K562 (cell line): ENCODE measurements at regions not wholly inside any gene's neighbourhood (a gene's known extent, or its start where the extent isn't known, plus 50 kb on each side); places are given as distances from the start of the nearest gene placed in this dataset.

Experiments used
- CBX5 ChIP-seq: IDR thresholded peaks from 2 replicates; pipeline ENCODE4 v1.6.1; 2014; ENCODE audit warnings: low read depth, borderline replicate concordance
- POLR2AphosphoS5 ChIP-seq: IDR thresholded peaks from 2 replicates; pipeline ENCODE4 v1.6.1; 2011; ENCODE audit warnings: mild to moderate bottlenecking, low read depth, low read length, moderate library complexity; ENCODE audit not compliant: control insufficient read depth, insufficient read depth
- PURB ChIP-seq: sonication (generic); formaldehyde crosslinking; IDR thresholded peaks from 2 replicates; pipeline ENCODE4 v1.9.0; 2021; ENCODE audit warnings: low read depth, mild to moderate bottlenecking, missing genetic modification reagents
- RBM22 ChIP-seq: fragments of 200-400 bp; formaldehyde crosslinking; IDR thresholded peaks from 2 replicates; pipeline ENCODE4 v1.6.1; 2018; ENCODE audit warnings: low read length, low read depth; ENCODE audit not compliant: poor library complexity, severe bottlenecking
- ZNF395 ChIP-seq: fragments of 200-800 bp; sonication (Bioruptor generic); IDR thresholded peaks from 2 replicates; pipeline ENCODE4 v1.6.1; 2017; ENCODE audit warnings: missing genetic modification characterization, missing compliant biosample characterization
- TF ChIP-seq, protein P1 (sequence below): fragments of 450-650 bp; IDR thresholded peaks from 2 replicates; pipeline ENCODE4 v1.6.1; 2016
- TF ChIP-seq, protein P2 (sequence below): sonication (generic); formaldehyde crosslinking; IDR thresholded peaks from 2 replicates; pipeline ENCODE4 v1.8.0; 2023; ENCODE audit warnings: missing genetic modification reagents, mild to moderate bottlenecking, borderline replicate concordance

DNA sequence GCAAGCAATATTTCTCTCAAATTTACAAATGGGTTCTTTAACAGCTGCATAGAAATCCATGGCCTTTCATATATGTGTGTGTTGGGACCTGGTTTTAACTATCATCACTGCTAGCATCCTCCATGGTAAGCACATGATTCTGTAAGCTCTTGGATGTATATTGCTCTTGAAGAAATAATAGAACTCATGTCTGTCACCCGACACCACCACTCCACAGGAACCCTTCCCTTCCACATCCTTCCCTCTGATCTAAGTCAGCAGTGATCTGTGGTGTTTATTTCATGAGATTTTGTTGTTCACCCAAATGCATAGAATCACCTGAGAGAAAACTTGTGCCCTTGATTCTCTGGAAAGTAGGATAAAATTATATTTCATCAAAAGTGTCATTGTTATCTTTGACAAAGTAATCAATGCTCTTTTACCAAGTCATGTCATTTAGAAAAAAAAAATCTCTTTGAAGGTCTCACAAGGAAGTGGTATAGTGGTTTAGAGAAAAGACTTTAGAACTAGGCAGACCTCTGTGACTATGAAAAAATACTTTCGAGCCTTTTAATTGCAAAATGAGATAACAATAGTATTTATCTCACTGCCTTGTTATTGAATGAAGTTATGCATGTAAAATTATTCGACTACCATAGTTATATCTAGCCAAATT, 649.8 kb upstream of the SLC35B3 start (continued):
- TF ChIP-seq, protein P1, sequence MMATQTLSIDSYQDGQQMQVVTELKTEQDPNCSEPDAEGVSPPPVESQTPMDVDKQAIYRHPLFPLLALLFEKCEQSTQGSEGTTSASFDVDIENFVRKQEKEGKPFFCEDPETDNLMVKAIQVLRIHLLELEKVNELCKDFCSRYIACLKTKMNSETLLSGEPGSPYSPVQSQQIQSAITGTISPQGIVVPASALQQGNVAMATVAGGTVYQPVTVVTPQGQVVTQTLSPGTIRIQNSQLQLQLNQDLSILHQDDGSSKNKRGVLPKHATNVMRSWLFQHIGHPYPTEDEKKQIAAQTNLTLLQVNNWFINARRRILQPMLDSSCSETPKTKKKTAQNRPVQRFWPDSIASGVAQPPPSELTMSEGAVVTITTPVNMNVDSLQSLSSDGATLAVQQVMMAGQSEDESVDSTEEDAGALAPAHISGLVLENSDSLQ: no peak
- TF ChIP-seq RBM22: no peak
- no peak for TF ChIP-seq POLR2AphosphoS5
- no peak for TF ChIP-seq CBX5
- TF ChIP-seq ZNF395 (CRISPR knock-in tag): no peak
- TF ChIP-seq, protein P2, sequence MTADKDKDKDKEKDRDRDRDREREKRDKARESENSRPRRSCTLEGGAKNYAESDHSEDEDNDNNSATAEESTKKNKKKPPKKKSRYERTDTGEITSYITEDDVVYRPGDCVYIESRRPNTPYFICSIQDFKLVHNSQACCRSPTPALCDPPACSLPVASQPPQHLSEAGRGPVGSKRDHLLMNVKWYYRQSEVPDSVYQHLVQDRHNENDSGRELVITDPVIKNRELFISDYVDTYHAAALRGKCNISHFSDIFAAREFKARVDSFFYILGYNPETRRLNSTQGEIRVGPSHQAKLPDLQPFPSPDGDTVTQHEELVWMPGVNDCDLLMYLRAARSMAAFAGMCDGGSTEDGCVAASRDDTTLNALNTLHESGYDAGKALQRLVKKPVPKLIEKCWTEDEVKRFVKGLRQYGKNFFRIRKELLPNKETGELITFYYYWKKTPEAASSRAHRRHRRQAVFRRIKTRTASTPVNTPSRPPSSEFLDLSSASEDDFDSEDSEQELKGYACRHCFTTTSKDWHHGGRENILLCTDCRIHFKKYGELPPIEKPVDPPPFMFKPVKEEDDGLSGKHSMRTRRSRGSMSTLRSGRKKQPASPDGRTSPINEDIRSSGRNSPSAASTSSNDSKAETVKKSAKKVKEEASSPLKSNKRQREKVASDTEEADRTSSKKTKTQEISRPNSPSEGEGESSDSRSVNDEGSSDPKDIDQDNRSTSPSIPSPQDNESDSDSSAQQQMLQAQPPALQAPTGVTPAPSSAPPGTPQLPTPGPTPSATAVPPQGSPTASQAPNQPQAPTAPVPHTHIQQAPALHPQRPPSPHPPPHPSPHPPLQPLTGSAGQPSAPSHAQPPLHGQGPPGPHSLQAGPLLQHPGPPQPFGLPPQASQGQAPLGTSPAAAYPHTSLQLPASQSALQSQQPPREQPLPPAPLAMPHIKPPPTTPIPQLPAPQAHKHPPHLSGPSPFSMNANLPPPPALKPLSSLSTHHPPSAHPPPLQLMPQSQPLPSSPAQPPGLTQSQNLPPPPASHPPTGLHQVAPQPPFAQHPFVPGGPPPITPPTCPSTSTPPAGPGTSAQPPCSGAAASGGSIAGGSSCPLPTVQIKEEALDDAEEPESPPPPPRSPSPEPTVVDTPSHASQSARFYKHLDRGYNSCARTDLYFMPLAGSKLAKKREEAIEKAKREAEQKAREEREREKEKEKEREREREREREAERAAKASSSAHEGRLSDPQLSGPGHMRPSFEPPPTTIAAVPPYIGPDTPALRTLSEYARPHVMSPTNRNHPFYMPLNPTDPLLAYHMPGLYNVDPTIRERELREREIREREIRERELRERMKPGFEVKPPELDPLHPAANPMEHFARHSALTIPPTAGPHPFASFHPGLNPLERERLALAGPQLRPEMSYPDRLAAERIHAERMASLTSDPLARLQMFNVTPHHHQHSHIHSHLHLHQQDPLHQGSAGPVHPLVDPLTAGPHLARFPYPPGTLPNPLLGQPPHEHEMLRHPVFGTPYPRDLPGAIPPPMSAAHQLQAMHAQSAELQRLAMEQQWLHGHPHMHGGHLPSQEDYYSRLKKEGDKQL (CRISPR knock-in tag): no peak
- no peak for TF ChIP-seq PURB (CRISPR knock-in tag)
